ENCODE measurements at regions not wholly inside any gene's neighbourhood (a gene's known extent, or its start where the extent isn't known, plus 50 kb on each side); places are given as distances from the start of the nearest gene placed in this dataset.

GRCh38 chr3:25069970-25070369, 358.1 kb upstream of the RARB start:
- TF ChIP-seq POLR2A (IDR thresholded peaks at IDR 0.05) = no peak
- no peak for TF ChIP-seq CTCF (IDR thresholded peaks at IDR 0.05)
